ENCODE measurements at regions not wholly inside any gene's neighbourhood (a gene's known extent, or its start where the extent isn't known, plus 50 kb on each side); places are given as distances from the start of the nearest gene placed in this dataset.

- DNase-seq: no peak
Measured at GRCh38 chr3:176969066-176969465, 228.2 kb downstream of the TBL1XR1 start.

- no peak for DNase-seq
Measured at GRCh38 chr3:176968631-176969030, 228.7 kb downstream of the TBL1XR1 start.

GRCh38 chr3:176967522-176967921, 229.8 kb downstream of the TBL1XR1 start:
- no peak for DNase-seq

GRCh38 chr3:176964661-176965060, 232.6 kb downstream of the TBL1XR1 start:
- DNase-seq: no peak

GRCh38 chr3:176961916-176962315, 235.4 kb downstream of the TBL1XR1 start:
- DNase-seq: no peak

GRCh38 chr3:176959867-176960266, 237.4 kb downstream of the TBL1XR1 start:
- no peak for DNase-seq

GRCh38 chr3:176958560-176958959, 238.7 kb downstream of the TBL1XR1 start:
- no peak for DNase-seq

- DNase-seq: no peak
Measured at GRCh38 chr3:176954517-176954916, 242.8 kb downstream of the TBL1XR1 start.

GRCh38 chr3:176953106-176954060, 243.9 kb downstream of the TBL1XR1 start:
- DNase-seq: peak; percentile 37

GRCh38 chr3:176951586-176952292, 245.5 kb downstream of the TBL1XR1 start:
- DNase-seq: no peak

GRCh38 chr3:176951144-176951543, 246.1 kb downstream of the TBL1XR1 start:
- DNase-seq: no peak

- no peak for DNase-seq
Measured at GRCh38 chr3:176950743-176951142, 246.5 kb downstream of the TBL1XR1 start.

GRCh38 chr3:176948151-176948550, 249.1 kb downstream of the TBL1XR1 start:
- DNase-seq: peak; percentile 47

- no peak for DNase-seq
Measured at GRCh38 chr3:176946202-176946601, 251.1 kb downstream of the TBL1XR1 start.

- DNase-seq: no peak
Measured at GRCh38 chr3:176942305-176942704, 255.0 kb downstream of the TBL1XR1 start.

GRCh38 chr3:176941689-176942088, 255.6 kb downstream of the TBL1XR1 start:
- DNase-seq: no peak

- DNase-seq: peak; percentile 86
Measured at GRCh38 chr3:176939022-176939817, 258.1 kb downstream of the TBL1XR1 start.

GRCh38 chr3:176937994-176938393, 259.3 kb downstream of the TBL1XR1 start:
- DNase-seq: no peak

- DNase-seq: no peak
Measured at GRCh38 chr3:176937541-176937940, 259.7 kb downstream of the TBL1XR1 start.

- peak; percentile 40 for DNase-seq
Measured at GRCh38 chr3:176935194-176935888, 261.9 kb downstream of the TBL1XR1 start.

GRCh38 chr3:176934698-176935097, 262.6 kb downstream of the TBL1XR1 start:
- DNase-seq: no peak

- no peak for DNase-seq
Measured at GRCh38 chr3:176933704-176934103, 263.6 kb downstream of the TBL1XR1 start.

All from eye (tissue), 1 donor.